ENCODE measurements at regions not wholly inside any gene's neighbourhood (a gene's known extent, or its start where the extent isn't known, plus 50 kb on each side); places are given as distances from the start of the nearest gene placed in this dataset.

GRCh38 chr11:80810695-80811094, 1369.9 kb upstream of the TENM4 start (continued):
- no peak for TF ChIP-seq POU6F1 (CRISPR knock-in tag; IDR thresholded peaks at IDR 0.05; ENCODE audit: borderline replicate concordance, low read depth)
- TF ChIP-seq, protein P1, sequence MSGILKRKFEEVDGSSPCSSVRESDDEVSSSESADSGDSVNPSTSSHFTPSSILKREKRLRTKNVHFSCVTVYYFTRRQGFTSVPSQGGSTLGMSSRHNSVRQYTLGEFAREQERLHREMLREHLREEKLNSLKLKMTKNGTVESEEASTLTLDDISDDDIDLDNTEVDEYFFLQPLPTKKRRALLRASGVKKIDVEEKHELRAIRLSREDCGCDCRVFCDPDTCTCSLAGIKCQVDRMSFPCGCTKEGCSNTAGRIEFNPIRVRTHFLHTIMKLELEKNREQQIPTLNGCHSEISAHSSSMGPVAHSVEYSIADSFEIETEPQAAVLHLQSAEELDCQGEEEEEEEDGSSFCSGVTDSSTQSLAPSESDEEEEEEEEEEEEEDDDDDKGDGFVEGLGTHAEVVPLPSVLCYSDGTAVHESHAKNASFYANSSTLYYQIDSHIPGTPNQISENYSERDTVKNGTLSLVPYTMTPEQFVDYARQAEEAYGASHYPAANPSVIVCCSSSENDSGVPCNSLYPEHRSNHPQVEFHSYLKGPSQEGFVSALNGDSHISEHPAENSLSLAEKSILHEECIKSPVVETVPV (CRISPR knock-in tag; IDR thresholded peaks at IDR 0.05): no peak
- TF ChIP-seq ESRRG (CRISPR knock-in tag; IDR thresholded peaks at IDR 0.05): no peak

- ATAC-seq: no peak
- TF ChIP-seq TCF4 (CRISPR knock-in tag; IDR thresholded peaks at IDR 0.05; ENCODE audit: borderline replicate concordance): no peak
- TF ChIP-seq BACH2 (CRISPR knock-in tag; IDR thresholded peaks at IDR 0.05; ENCODE audit: borderline replicate concordance): no peak
- TF ChIP-seq GLIS3 (CRISPR knock-in tag; IDR thresholded peaks at IDR 0.05): no peak
- TF ChIP-seq POU6F1 (CRISPR knock-in tag; IDR thresholded peaks at IDR 0.05; ENCODE audit: borderline replicate concordance, low read depth): no peak
- TF ChIP-seq, protein P2, sequence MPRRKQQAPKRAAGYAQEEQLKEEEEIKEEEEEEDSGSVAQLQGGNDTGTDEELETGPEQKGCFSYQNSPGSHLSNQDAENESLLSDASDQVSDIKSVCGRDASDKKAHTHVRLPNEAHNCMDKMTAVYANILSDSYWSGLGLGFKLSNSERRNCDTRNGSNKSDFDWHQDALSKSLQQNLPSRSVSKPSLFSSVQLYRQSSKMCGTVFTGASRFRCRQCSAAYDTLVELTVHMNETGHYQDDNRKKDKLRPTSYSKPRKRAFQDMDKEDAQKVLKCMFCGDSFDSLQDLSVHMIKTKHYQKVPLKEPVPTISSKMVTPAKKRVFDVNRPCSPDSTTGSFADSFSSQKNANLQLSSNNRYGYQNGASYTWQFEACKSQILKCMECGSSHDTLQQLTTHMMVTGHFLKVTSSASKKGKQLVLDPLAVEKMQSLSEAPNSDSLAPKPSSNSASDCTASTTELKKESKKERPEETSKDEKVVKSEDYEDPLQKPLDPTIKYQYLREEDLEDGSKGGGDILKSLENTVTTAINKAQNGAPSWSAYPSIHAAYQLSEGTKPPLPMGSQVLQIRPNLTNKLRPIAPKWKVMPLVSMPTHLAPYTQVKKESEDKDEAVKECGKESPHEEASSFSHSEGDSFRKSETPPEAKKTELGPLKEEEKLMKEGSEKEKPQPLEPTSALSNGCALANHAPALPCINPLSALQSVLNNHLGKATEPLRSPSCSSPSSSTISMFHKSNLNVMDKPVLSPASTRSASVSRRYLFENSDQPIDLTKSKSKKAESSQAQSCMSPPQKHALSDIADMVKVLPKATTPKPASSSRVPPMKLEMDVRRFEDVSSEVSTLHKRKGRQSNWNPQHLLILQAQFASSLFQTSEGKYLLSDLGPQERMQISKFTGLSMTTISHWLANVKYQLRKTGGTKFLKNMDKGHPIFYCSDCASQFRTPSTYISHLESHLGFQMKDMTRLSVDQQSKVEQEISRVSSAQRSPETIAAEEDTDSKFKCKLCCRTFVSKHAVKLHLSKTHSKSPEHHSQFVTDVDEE (CRISPR knock-in tag; IDR thresholded peaks at IDR 0.05): no peak
- TF ChIP-seq OSR1 (CRISPR knock-in tag; IDR thresholded peaks at IDR 0.05): no peak
- no peak for TF ChIP-seq ESRRG (CRISPR knock-in tag; IDR thresholded peaks at IDR 0.05)
- TF ChIP-seq, protein P3, sequence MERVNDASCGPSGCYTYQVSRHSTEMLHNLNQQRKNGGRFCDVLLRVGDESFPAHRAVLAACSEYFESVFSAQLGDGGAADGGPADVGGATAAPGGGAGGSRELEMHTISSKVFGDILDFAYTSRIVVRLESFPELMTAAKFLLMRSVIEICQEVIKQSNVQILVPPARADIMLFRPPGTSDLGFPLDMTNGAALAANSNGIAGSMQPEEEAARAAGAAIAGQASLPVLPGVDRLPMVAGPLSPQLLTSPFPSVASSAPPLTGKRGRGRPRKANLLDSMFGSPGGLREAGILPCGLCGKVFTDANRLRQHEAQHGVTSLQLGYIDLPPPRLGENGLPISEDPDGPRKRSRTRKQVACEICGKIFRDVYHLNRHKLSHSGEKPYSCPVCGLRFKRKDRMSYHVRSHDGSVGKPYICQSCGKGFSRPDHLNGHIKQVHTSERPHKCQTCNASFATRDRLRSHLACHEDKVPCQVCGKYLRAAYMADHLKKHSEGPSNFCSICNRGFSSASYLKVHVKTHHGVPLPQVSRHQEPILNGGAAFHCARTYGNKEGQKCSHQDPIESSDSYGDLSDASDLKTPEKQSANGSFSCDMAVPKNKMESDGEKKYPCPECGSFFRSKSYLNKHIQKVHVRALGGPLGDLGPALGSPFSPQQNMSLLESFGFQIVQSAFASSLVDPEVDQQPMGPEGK (CRISPR knock-in tag; IDR thresholded peaks at IDR 0.05; ENCODE audit: borderline replicate concordance): no peak
- no peak for TF ChIP-seq ZNF565 (CRISPR knock-in tag; conservative IDR thresholded peaks at IDR 0.05; ENCODE audit: low read depth)
- no peak for TF ChIP-seq CREB5 (CRISPR knock-in tag; IDR thresholded peaks at IDR 0.05; ENCODE audit: low read depth)
- no peak for TF ChIP-seq ARNTL (CRISPR knock-in tag; IDR thresholded peaks at IDR 0.05; ENCODE audit: borderline replicate concordance, low read depth)
- TF ChIP-seq SNAI2 (CRISPR knock-in tag; IDR thresholded peaks at IDR 0.05): no peak
- no peak for TF ChIP-seq ZNF70 (CRISPR knock-in tag; IDR thresholded peaks at IDR 0.05)
- TF ChIP-seq ZFP3 (CRISPR knock-in tag; IDR thresholded peaks at IDR 0.05): no peak
- no peak for TF ChIP-seq PPARA (CRISPR knock-in tag; IDR thresholded peaks at IDR 0.05; ENCODE audit: borderline replicate concordance)
Measured at GRCh38 chr11:80798174-80798573, 1357.3 kb upstream of the TENM4 start.

DNA sequence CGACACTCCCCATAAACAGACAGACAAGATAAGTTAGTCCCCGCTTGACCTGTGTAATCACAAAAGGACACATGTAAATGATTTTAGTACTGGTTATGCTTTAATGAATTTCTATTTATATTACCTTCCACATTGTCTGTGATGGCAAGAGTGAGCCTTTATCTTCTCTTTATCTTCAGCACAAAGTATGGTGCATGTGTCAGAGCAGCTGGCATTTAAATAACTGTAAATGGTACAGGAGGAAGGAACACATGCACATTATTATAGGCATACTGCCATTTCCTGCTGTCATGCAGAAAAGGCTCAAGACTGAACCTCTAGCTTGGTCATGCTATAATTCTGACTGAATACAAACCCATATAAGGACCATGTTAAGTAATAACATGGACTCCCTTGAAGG, 1342.7 kb upstream of the TENM4 start:
- TF ChIP-seq TOX (CRISPR knock-in tag; IDR thresholded peaks at IDR 0.05; ENCODE audit: borderline replicate concordance) (no peak), ZNF8 (CRISPR knock-in tag; IDR thresholded peaks at IDR 0.05) (no peak), BACH2 (CRISPR knock-in tag; IDR thresholded peaks at IDR 0.05; ENCODE audit: borderline replicate concordance) (no peak), CSDC2 (CRISPR knock-in tag; IDR thresholded peaks at IDR 0.05) (no peak), TCF4 (CRISPR knock-in tag; IDR thresholded peaks at IDR 0.05; ENCODE audit: borderline replicate concordance) (0 out of 2 replicates have a peak, but pooled peaks have one; percentile 25)
- TF ChIP-seq, protein P2 (CRISPR knock-in tag; IDR thresholded peaks at IDR 0.05): no peak

More for the DNA sequence above, 1342.7 kb upstream of the TENM4 start:
- no peak for ATAC-seq

All from SK-N-SH treated with all-trans-retinoic acid at 6 μM for 48 hours (cell line).